ENCODE measurements at regions not wholly inside any gene's neighbourhood (a gene's known extent, or its start where the extent isn't known, plus 50 kb on each side); places are given as distances from the start of the nearest gene placed in this dataset.

DNA sequence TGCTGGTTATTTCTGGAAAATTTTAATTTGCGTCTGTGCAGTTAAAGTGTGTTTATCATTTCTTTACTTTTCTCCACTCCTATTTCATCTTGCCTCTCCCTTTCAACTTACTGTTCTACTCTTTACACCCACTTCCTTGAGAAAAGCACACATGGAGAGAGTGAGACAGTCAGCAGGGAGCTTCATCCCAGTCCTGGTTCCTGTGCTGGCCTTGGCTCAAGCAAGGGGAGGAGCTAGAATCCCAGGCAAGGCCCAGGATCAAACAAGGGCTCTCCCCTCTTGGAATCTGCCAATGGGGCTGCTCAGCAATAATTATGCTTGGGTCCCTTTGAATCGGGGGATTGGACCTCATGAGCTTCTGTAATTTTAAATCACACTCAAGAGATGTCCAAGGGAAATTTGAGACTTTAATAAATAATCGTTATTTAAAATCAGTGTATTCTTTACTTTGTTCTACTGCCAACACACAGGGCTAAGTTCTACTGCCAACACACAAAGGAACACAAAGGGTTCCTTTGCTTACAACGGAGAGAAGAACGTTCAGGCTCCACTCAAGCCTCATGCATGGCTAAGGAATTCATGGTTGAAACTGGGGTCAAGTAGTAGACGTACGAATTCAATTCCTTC lies 439.3 kb upstream of the DAB2 start:
- DNase-seq, result no peak

DNA sequence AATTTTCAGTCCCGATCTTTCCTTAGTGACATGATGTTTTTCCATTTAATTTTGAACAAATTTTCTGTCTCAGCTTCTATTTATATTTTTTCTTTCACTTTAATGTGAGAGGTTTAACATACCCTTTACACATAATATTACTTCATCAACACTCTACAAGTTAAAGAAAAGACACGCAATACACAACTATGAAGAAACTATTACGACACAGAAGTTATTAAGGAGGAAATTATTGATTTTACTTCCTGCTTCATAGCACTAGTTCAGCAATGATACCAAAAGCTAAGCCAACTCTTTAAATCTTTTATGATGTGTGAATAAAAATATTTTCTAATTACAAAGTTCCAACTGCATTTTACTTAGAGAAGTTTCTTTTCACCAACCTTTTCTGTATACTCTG lies 432.3 kb upstream of the DAB2 start:
- DNase-seq, result no peak

GRCh38 chr5:39854771-39855410 lies 430.1 kb upstream of the DAB2 start:
- DNase-seq, result no peak

- no peak for DNase-seq
Measured at GRCh38 chr5:39850291-39850690, 425.5 kb upstream of the DAB2 start.

DNA sequence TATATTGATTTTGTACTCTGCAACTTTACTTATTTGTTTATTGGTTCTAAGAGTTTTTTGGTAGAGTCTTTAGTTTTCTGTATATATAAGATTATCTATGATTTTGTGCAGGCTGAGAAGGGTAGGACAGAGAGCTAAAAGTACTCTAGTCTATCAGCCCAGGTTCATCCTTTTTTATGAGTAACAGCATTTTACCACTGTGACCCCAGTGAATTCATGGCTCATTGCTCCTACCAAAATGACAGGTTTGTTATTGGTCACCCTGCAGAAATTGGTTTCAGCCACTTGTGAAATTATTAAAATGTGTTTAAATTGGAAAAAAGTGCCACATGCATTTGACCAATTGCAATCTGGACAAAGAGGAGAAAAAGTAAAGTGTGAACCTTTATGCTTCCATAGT lies 421.4 kb upstream of the DAB2 start:
- no peak for DNase-seq

- DNase-seq, result no peak
Measured at GRCh38 chr5:39843767-39844166, 419.0 kb upstream of the DAB2 start.

- DNase-seq, result no peak
Measured at GRCh38 chr5:39835371-39835770, 410.6 kb upstream of the DAB2 start.

DNA sequence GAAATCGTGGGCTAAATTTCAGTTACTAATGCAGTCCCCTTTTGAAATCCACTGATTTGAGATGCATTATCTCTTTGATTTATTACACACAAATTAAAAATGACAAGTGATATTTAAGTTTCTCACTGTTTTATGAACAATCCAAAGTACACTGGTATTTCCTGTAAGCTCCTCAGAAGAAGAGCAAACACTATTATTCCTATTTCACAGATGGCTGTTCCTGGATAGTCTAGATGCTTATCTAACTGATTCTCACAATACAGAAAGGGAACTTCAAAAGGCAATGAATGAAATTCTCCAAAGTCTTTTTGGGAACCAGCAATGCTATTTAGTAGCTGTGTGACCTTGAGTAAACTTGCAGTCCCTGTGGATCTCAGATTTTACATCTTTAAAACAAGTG lies 404.7 kb upstream of the DAB2 start:
- DNase-seq, result no peak

DNA sequence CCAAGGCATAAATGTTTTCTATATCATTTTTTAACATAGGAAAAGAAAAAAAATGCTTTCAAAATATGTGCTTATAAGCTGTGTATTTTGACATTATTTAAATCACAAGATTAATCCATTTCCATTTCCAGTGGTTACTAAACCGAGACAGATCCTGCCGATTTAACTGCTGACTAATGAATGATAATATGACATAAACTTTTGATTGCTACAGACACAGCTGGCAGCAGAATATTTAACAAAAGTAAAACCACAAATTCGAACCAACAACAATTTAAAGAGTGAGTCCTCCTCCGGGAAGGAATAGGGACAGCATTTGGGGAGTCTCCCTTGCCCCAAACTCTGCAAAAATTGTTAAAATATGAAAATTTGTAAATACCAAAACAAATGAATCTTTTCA lies 401.3 kb upstream of the DAB2 start:
- no peak for DNase-seq

GRCh38 chr5:39825301-39825700 lies 400.5 kb upstream of the DAB2 start:
- DNase-seq, result no peak

DNA sequence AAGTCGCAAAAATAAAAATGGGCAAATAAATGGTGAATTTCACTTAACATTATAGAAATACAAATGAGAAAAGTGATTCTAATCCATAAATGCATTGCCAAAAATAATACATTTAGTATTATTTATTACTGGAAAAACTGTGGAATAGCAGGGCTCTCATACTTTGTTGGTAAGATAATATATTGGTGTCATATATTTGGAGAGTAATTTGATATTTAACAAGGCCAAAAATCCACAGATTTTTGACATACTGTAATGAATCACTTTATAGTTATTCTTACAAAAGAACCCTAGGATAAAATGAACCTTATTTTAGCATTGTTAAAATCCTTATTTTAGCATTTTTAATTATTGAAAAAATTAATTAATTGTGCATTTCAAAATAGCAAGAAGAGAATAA lies 397.2 kb upstream of the DAB2 start:
- no peak for DNase-seq

DNA sequence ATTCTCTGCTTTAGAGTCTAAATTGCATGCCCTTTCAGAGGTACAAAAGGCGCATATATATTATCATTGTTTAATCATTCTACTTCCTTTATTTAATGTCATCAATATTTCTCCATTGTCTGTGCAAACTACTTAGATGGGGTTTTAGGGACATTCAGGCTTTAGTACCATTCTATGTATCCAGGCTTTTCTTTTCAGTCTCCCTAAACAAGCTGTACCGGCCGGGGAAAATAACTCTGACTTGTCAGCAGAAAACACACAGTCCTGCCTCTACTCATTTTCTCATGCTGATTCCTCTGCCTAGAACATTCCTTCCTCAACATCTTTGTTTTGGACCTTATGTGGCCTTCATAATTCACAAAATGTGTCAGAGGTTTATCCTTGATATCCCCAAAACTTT lies 392.1 kb upstream of the DAB2 start:
- DNase-seq, result no peak

DNA sequence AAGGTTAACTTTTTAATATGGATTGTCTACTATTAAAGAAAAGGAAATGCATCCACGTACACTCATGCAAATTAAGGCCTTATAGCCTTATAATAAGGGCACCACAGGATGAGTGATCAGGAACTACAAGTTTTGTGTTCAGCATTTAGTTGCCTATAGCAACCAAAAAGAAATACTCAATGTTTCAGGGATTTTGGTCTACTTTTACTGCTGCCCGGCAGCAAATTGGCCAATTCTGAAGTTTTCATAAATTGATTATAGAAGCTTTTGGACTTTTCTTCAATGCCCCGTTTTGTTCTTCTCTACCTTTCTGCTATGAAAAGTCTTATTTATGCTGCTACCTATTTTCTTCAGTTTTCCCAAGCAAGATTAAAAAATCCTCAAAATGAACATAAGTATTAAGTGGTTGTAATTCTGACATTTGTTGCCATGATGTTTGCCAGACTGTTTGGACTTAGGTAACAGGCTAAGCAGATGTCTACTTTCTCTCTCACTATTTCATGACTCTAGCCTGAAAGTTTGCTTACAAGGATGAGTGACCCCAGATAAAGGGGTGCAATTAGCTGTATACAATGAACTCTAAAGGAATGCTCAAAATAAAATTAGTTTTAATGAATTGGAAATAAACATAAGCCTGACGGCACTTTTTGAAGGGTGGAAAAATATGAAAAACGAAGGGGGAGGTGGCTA lies 391.5 kb upstream of the DAB2 start:
- no peak for DNase-seq

DNA sequence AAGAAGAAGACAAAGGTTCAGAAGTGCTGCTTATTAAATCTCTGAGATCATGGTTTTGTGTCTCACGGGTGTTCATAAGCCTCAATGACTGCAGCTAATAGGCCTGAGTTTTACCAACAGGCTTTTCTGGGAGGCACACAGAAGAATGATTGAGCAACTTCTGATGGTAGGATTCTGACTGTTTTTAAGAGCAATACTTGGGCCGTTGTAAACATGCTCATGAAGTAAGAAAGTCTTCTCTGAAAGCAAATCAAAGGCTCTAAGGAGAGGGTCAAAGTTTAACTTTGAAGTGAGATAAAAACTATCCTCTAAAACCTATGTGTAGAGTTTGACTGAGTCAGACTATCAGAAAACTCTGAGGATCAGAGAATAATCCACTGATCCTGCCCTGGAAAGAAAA lies 390.9 kb upstream of the DAB2 start:
- no peak for DNase-seq

GRCh38 chr5:39811381-39811780 lies 386.6 kb upstream of the DAB2 start:
- no peak for DNase-seq

DNA sequence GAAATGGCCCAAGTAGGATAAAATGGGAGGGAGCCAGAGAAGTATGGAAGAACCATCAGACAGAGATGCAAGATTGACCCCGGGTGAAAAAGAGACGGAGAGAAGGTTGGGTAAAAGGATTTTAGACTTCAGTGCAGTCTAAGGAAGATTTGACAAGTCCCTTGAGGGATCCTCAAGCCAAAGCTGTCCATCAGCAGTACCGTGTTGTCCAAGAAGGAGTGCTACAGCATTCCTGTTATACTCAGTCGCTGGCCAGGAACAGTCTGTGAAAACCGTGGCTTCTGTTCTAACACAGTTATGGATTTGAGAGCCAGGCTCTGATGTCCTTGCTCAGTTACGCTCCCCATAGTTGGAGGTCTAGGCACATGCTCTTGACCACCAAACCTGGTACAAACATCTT lies 383.9 kb upstream of the DAB2 start:
- DNase-seq, result no peak

DNA sequence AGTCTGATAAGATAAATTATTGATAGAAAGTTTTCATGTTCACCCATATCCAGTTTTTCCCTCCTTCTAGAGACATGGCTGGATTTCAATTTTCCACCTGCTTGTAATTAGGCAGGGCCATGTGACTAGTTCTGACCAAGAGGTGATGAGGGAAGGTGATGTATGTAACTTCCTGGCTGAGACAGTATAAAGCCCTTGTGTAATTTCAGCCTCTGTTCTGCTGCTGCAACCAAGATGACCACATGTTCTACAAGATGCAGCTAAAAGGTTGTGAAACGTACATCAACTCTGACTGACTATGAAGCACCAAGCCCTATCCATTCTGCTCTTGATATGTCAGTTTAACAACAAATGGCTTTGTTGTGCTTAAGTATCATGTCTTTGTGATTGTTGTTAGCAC lies 376.5 kb upstream of the DAB2 start:
- no peak for DNase-seq

DNA sequence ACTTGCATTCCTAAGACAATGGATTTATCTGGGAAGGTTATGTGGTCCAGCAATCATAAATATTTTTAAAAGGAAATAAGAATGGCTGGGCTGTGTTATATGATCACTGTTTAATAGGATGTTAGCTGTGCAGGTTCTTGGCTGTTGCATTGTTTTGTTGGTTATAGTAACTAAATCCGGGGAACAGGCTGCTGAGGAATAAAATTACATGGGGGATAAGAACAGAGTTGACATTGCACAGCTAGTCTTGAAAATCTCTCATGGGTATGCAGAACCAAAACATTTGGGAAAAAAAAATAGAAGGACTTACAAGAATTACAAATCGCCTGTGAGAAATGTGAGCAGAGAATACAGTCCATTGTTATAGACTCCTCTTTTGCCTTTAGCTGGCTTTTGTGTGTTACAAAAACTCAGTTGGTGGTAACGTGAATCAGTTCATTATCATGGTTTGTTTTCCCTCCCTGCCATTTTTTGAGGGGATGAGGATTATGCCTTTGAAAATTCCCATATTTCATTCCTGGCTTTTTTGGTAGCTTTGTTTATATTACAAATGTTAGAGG lies 375.3 kb upstream of the DAB2 start:
- DNase-seq, result no peak

DNA sequence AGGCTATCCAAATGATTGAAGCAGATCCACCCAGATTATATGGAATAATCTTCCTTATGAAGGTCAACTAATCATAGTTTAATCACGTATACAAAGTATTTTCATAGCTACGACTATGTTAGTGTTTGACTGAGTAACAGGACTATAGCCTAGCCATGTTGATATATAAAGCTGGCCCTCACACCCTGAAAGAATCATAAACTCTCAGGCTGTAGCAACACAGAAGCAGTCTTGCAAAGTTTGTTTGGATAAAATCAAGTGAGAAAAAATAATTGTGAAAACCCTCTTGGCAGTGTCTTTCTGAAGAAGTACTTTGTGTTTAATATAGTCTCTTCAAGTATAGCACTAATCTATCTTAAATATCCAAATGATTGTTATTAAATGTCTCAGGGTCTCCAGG lies 374.5 kb upstream of the DAB2 start:
- no peak for DNase-seq

DNA sequence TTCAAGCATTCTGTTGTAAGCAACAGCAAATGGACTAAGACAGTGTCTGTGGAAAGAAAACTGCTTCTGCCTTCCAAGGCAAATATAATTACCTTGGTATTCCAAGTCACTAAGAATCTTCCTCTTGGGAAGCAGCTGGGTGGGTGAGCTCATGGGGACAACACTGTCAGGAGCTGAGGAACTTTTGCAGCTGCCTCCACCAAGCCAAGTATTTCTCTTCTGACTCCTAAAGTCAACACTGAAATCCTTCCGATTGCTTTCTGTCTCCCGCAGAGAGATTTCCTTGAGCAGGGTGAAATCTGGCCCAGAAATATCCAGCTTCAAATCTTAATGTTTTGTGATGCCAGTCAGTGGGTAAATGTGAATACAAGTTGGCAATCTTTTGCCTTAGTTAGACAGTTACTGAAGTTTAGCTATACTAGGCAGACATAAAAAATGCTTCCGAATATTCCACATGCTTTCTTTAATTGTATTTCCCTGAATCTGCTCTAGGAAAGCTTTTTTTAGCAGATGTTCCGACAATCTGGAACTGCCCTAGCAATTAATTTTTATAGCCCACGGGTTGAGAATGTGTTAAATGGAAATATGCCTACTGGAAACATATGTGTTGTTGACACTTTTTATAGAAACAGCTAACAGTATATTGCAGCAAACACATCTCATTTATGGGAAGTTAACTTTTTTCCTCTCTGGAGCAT lies 369.9 kb upstream of the DAB2 start:
- DNase-seq, result no peak

DNA sequence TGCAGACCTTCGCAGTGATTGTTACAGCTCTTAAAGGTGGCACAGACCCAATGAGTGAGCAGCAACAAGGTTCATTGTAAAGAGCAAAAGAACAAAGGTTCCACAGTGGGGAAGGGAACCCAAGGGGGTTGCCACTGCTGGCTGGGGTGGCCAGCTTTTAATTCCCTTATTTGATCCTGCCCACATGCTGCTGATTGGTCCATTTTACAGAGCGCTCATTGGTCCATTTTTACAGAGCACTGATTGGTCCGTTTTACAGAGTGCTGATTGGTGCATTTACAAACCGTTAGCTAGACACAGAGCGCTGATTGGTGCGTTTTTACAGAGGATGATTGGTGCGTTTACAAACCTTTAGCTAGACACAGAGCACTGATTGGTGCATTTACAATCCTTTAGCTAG lies 360.6 kb upstream of the DAB2 start:
- DNase-seq, result no peak

- DNase-seq, result no peak
Measured at GRCh38 chr5:39783756-39784421, 359.1 kb upstream of the DAB2 start.

GRCh38 chr5:39780347-39780746 lies 355.6 kb upstream of the DAB2 start:
- no peak for DNase-seq
